ENCODE measurements at regions not wholly inside any gene's neighbourhood (a gene's known extent, or its start where the extent isn't known, plus 50 kb on each side); places are given as distances from the start of the nearest gene placed in this dataset.

DNA sequence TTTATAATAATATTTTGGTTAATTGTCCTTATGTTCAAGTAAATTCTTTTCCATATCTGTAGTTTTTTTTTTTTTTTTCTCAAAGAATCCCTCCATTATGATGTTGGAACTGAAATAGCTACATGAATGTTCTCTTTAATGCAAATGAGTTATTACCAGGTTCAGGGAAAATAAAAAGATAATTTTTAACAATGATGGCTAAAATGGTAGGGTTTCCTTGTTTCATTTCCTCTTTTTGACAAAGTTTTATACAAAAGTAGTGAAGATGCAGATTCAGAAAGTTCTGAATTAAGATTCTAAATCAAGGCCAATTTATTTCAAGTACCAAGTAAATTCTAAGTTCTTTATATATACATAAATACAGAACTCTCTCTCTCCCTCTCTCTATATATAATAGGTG lies 779.0 kb upstream of the INTU start:
- TF ChIP-seq, protein P1, sequence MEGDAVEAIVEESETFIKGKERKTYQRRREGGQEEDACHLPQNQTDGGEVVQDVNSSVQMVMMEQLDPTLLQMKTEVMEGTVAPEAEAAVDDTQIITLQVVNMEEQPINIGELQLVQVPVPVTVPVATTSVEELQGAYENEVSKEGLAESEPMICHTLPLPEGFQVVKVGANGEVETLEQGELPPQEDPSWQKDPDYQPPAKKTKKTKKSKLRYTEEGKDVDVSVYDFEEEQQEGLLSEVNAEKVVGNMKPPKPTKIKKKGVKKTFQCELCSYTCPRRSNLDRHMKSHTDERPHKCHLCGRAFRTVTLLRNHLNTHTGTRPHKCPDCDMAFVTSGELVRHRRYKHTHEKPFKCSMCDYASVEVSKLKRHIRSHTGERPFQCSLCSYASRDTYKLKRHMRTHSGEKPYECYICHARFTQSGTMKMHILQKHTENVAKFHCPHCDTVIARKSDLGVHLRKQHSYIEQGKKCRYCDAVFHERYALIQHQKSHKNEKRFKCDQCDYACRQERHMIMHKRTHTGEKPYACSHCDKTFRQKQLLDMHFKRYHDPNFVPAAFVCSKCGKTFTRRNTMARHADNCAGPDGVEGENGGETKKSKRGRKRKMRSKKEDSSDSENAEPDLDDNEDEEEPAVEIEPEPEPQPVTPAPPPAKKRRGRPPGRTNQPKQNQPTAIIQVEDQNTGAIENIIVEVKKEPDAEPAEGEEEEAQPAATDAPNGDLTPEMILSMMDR (IDR thresholded peaks at IDR 0.05; ENCODE audit: insufficient read depth, low read length): no peak
- TF ChIP-seq GABPA (IDR thresholded peaks at IDR 0.05; ENCODE audit: low read depth): no peak
- TF ChIP-seq, protein P2, sequence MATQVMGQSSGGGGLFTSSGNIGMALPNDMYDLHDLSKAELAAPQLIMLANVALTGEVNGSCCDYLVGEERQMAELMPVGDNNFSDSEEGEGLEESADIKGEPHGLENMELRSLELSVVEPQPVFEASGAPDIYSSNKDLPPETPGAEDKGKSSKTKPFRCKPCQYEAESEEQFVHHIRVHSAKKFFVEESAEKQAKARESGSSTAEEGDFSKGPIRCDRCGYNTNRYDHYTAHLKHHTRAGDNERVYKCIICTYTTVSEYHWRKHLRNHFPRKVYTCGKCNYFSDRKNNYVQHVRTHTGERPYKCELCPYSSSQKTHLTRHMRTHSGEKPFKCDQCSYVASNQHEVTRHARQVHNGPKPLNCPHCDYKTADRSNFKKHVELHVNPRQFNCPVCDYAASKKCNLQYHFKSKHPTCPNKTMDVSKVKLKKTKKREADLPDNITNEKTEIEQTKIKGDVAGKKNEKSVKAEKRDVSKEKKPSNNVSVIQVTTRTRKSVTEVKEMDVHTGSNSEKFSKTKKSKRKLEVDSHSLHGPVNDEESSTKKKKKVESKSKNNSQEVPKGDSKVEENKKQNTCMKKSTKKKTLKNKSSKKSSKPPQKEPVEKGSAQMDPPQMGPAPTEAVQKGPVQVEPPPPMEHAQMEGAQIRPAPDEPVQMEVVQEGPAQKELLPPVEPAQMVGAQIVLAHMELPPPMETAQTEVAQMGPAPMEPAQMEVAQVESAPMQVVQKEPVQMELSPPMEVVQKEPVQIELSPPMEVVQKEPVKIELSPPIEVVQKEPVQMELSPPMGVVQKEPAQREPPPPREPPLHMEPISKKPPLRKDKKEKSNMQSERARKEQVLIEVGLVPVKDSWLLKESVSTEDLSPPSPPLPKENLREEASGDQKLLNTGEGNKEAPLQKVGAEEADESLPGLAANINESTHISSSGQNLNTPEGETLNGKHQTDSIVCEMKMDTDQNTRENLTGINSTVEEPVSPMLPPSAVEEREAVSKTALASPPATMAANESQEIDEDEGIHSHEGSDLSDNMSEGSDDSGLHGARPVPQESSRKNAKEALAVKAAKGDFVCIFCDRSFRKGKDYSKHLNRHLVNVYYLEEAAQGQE (IDR thresholded peaks at IDR 0.05; ENCODE audit: insufficient replicate concordance, low read depth): no peak
- TF ChIP-seq POLR2AphosphoS5 (IDR thresholded peaks at IDR 0.05; ENCODE audit: low read depth): no peak
- TF ChIP-seq SPI1 (IDR thresholded peaks at IDR 0.05; ENCODE audit: borderline replicate concordance, low read depth): no peak

Measured in HL-60 (cell line).